ENCODE measurements at regions not wholly inside any gene's neighbourhood (a gene's known extent, or its start where the extent isn't known, plus 50 kb on each side); places are given as distances from the start of the nearest gene placed in this dataset.

DNA sequence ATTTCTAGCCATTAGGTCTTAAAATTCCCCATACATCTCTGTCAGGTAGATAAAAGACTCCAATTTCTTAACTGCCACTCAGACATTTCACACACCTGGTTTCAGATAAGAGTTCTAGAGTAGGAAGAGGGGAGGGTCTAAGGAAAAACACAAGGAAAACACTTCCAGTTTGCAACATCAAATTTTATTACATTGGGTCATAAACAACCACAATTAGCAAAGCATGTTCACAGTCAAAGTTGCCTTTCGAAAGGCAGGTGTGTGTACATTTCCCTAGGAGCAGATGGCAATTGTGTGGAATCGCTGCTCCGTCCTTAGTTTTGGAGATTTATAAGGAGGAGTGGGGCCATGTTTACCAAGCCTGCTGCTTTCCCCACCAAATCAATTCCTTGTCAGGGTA lies 120.8 kb downstream of the DMRT2 start:
- no peaks in the 10 kb centered on the region for H3K36me3 ChIP-seq (ENCODE audit: insufficient read depth, low read length)
- no peaks in the 10 kb centered on the region for H3K9me2 ChIP-seq (ENCODE audit: insufficient read depth, low read length)
- H3K4me2 ChIP-seq (ENCODE audit: low read length), result no peak overlapping the region
- TF ChIP-seq, protein P1, sequence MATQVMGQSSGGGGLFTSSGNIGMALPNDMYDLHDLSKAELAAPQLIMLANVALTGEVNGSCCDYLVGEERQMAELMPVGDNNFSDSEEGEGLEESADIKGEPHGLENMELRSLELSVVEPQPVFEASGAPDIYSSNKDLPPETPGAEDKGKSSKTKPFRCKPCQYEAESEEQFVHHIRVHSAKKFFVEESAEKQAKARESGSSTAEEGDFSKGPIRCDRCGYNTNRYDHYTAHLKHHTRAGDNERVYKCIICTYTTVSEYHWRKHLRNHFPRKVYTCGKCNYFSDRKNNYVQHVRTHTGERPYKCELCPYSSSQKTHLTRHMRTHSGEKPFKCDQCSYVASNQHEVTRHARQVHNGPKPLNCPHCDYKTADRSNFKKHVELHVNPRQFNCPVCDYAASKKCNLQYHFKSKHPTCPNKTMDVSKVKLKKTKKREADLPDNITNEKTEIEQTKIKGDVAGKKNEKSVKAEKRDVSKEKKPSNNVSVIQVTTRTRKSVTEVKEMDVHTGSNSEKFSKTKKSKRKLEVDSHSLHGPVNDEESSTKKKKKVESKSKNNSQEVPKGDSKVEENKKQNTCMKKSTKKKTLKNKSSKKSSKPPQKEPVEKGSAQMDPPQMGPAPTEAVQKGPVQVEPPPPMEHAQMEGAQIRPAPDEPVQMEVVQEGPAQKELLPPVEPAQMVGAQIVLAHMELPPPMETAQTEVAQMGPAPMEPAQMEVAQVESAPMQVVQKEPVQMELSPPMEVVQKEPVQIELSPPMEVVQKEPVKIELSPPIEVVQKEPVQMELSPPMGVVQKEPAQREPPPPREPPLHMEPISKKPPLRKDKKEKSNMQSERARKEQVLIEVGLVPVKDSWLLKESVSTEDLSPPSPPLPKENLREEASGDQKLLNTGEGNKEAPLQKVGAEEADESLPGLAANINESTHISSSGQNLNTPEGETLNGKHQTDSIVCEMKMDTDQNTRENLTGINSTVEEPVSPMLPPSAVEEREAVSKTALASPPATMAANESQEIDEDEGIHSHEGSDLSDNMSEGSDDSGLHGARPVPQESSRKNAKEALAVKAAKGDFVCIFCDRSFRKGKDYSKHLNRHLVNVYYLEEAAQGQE (IDR thresholded peaks at IDR 0.05; ENCODE audit: borderline replicate concordance), result no peak
- no peak for TF ChIP-seq SMC3 (conservative IDR thresholded peaks at IDR 0.05; ENCODE audit: poor library complexity)
- no peak for TF ChIP-seq POLR2AphosphoS5 (IDR thresholded peaks at IDR 0.05)
- TF ChIP-seq, protein P2, sequence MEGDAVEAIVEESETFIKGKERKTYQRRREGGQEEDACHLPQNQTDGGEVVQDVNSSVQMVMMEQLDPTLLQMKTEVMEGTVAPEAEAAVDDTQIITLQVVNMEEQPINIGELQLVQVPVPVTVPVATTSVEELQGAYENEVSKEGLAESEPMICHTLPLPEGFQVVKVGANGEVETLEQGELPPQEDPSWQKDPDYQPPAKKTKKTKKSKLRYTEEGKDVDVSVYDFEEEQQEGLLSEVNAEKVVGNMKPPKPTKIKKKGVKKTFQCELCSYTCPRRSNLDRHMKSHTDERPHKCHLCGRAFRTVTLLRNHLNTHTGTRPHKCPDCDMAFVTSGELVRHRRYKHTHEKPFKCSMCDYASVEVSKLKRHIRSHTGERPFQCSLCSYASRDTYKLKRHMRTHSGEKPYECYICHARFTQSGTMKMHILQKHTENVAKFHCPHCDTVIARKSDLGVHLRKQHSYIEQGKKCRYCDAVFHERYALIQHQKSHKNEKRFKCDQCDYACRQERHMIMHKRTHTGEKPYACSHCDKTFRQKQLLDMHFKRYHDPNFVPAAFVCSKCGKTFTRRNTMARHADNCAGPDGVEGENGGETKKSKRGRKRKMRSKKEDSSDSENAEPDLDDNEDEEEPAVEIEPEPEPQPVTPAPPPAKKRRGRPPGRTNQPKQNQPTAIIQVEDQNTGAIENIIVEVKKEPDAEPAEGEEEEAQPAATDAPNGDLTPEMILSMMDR (IDR thresholded peaks at IDR 0.05; ENCODE audit: poor library complexity, severe bottlenecking), result no peak
- no peak for TF ChIP-seq EZH2 (IDR thresholded peaks at IDR 0.05; ENCODE audit: borderline replicate concordance, insufficient read depth, low read length, poor library complexity, severe bottlenecking)
- no peak for TF ChIP-seq MXI1 (conservative IDR thresholded peaks at IDR 0.05; ENCODE audit: poor library complexity, severe bottlenecking)
- TF ChIP-seq EP300 (conservative IDR thresholded peaks at IDR 0.05; ENCODE audit: poor library complexity, severe bottlenecking), result no peak
- H3F3A ChIP-seq (ENCODE audit: insufficient read depth, low read length, poor library complexity, severe bottlenecking), result no peaks in the 10 kb centered on the region
- no peaks in the 10 kb centered on the region for H3K27me3 ChIP-seq (ENCODE audit: insufficient read depth, low read depth, low read length)
- no peak overlapping the region for H3K27ac ChIP-seq (ENCODE audit: low read length)
- no peak overlapping the region for H2AFZ ChIP-seq (ENCODE audit: low read depth, low read length)
- H3K4me3 ChIP-seq (ENCODE audit: low read length), result no peak overlapping the region
- no peak overlapping the region for H3K9ac ChIP-seq (ENCODE audit: low read length)
- no peaks in the 10 kb centered on the region for H4K20me1 ChIP-seq (ENCODE audit: insufficient read depth)
- no peaks in the 10 kb centered on the region for H3K79me2 ChIP-seq (replicated peaks; ENCODE audit: insufficient read depth, low read length)
- peaks cover 5% of the 10 kb centered on the region for H3K9me3 ChIP-seq (ENCODE audit: low read length)

DNA sequence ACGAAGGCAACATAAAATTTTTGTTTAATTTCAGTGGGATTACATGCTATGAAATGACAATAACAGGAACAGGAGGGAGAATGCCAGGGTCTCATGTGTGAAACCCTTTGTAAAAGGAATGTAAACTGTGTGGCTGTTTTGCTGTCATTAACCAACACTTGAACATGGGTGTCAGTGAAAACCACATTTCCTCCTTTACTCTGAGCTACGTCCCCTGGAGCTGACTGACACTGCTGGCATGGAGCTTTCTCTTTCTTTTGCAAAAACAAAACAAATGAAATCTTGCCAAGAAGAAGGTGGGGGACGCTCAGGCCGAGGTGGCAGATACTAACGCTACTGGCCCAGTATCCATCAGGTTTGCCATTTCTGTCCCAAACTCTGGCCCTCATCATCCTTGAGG lies 121.4 kb downstream of the DMRT2 start:
- H3K9me2 ChIP-seq (ENCODE audit: insufficient read depth, low read length), result no peaks in the 10 kb centered on the region
- H2AFZ ChIP-seq (ENCODE audit: low read depth, low read length), result no peak overlapping the region
- H3F3A ChIP-seq (ENCODE audit: insufficient read depth, low read length, poor library complexity, severe bottlenecking), result no peaks in the 10 kb centered on the region
- H3K9me3 ChIP-seq (ENCODE audit: low read length), result peaks cover 5% of the 10 kb centered on the region
- no peak overlapping the region for H3K27ac ChIP-seq (ENCODE audit: low read length)
- no peaks in the 10 kb centered on the region for H3K79me2 ChIP-seq (replicated peaks; ENCODE audit: insufficient read depth, low read length)
- TF ChIP-seq, protein P1 (IDR thresholded peaks at IDR 0.05; ENCODE audit: borderline replicate concordance), result no peak
- TF ChIP-seq POLR2AphosphoS5 (IDR thresholded peaks at IDR 0.05), result no peak
- no peak for TF ChIP-seq EZH2 (IDR thresholded peaks at IDR 0.05; ENCODE audit: borderline replicate concordance, insufficient read depth, low read length, poor library complexity, severe bottlenecking)
- TF ChIP-seq RAD21 (conservative IDR thresholded peaks at IDR 0.05), result no peak
- TF ChIP-seq SMC3 (conservative IDR thresholded peaks at IDR 0.05; ENCODE audit: poor library complexity), result no peak
- TF ChIP-seq MXI1 (conservative IDR thresholded peaks at IDR 0.05; ENCODE audit: poor library complexity, severe bottlenecking), result no peak
- no peak for TF ChIP-seq TAF1 (IDR thresholded peaks at IDR 0.05; ENCODE audit: low read depth)
- TF ChIP-seq EP300 (conservative IDR thresholded peaks at IDR 0.05; ENCODE audit: poor library complexity, severe bottlenecking), result no peak
- TF ChIP-seq, protein P2 (IDR thresholded peaks at IDR 0.05; ENCODE audit: poor library complexity, severe bottlenecking), result no peak
- H3K9ac ChIP-seq (ENCODE audit: low read length), result no peak overlapping the region
- H3K4me3 ChIP-seq (ENCODE audit: low read length), result no peak overlapping the region
- no peaks in the 10 kb centered on the region for H3K36me3 ChIP-seq (ENCODE audit: insufficient read depth, low read length)
- H4K20me1 ChIP-seq (ENCODE audit: insufficient read depth), result no peaks in the 10 kb centered on the region
- H3K4me2 ChIP-seq (ENCODE audit: low read length), result no peak overlapping the region
- H3K27me3 ChIP-seq (ENCODE audit: insufficient read depth, low read depth, low read length), result no peaks in the 10 kb centered on the region

Data from neural cell (in vitro differentiated cells).